Effector memory CD4-positive, alpha-beta T cell (primary cell): ENCODE measurements at regions not wholly inside any gene's neighbourhood (a gene's known extent, or its start where the extent isn't known, plus 50 kb on each side); places are given as distances from the start of the nearest gene placed in this dataset.

ENCODE experiments used
- DNase-seq, 3 donors: peaks; one replicate each; pipeline ENCODE4 v3.0.0-alpha.2; 2020
- H3K27ac ChIP-seq: 2 replicates; pipeline ENCODE4 v1.7.0; 2013; ENCODE audit warnings: mild to moderate bottlenecking, low read length, moderate library complexity; ENCODE audit not compliant: insufficient read depth, poor library complexity, severe bottlenecking
- H3K27me3 ChIP-seq: replicated peaks from 2 replicates; pipeline ENCODE4 v1.7.0; 2013; ENCODE audit warnings: mild to moderate bottlenecking, low read length; ENCODE audit not compliant: insufficient read depth, control insufficient read depth, poor library complexity, severe bottlenecking
- H3K36me3 ChIP-seq: 2 replicates; pipeline ENCODE4 v1.7.0; 2013; ENCODE audit warnings: mild to moderate bottlenecking, low read length, moderate library complexity; ENCODE audit not compliant: control insufficient read depth, insufficient read depth
- H3K4me1 ChIP-seq: 2 replicates; pipeline ENCODE4 v1.7.0; 2013; ENCODE audit warnings: low read length, mild to moderate bottlenecking; ENCODE audit not compliant: control insufficient read depth, insufficient read depth, poor library complexity, severe bottlenecking
- H3K4me3 ChIP-seq: 2 replicates; pipeline ENCODE4 v1.7.0; 2013; ENCODE audit warnings: low read length, low read depth, mild to moderate bottlenecking; ENCODE audit not compliant: insufficient read depth, poor library complexity, severe bottlenecking
- H3K9me3 ChIP-seq: 2 replicates; pipeline ENCODE4 v1.7.0; 2013; ENCODE audit warnings: mild to moderate bottlenecking, low read length, moderate library complexity; ENCODE audit not compliant: control insufficient read depth

GRCh38 chr9:7910426-7911020 lies 110.9 kb upstream of the DMAC1 start:
- DNase-seq = no peak
- no peaks in the 10 kb centered on the region for H3K36me3 ChIP-seq
- no peaks in the 10 kb centered on the region for H3K4me1 ChIP-seq
- H3K4me3 ChIP-seq = no peak overlapping the region
- H3K27ac ChIP-seq = no peak overlapping the region
- no peaks in the 10 kb centered on the region for H3K27me3 ChIP-seq
- H3K9me3 ChIP-seq = no peaks in the 10 kb centered on the region

- H3K4me3 ChIP-seq = no peak overlapping the region
Measured at GRCh38 chr9:7909537-7909936, 110.0 kb upstream of the DMAC1 start.

GRCh38 chr9:7907551-7908337 lies 108.2 kb upstream of the DMAC1 start:
- Histone ChIP-seq H3K4me1 (no peaks in the 10 kb centered on the region), H3K27me3 (no peaks in the 10 kb centered on the region), H3K36me3 (no peaks in the 10 kb centered on the region), H3K27ac (no peak overlapping the region), H3K4me3 (no peak overlapping the region), H3K9me3 (no peaks in the 10 kb centered on the region)
- no peak for DNase-seq

More at GRCh38 chr9:7909537-7909936, 110.0 kb upstream of the DMAC1 start:
- H3K27ac ChIP-seq = no peak overlapping the region
- no peaks in the 10 kb centered on the region for H3K36me3 ChIP-seq
- no peak for DNase-seq
- no peaks in the 10 kb centered on the region for H3K4me1 ChIP-seq
- no peaks in the 10 kb centered on the region for H3K9me3 ChIP-seq
- H3K27me3 ChIP-seq = no peaks in the 10 kb centered on the region

- DNase-seq = no peak
- no peak overlapping the region for H3K4me3 ChIP-seq
Measured at GRCh38 chr9:7906783-7907550, 107.4 kb upstream of the DMAC1 start.

GRCh38 chr9:7901621-7902020 lies 102.0 kb upstream of the DMAC1 start:
- H3K9me3 ChIP-seq = no peaks in the 10 kb centered on the region
- H3K36me3 ChIP-seq = no peaks in the 10 kb centered on the region
- H3K4me1 ChIP-seq = no peaks in the 10 kb centered on the region
- H3K27me3 ChIP-seq = no peaks in the 10 kb centered on the region
- no peak for DNase-seq
- no peak overlapping the region for H3K27ac ChIP-seq
- H3K4me3 ChIP-seq = no peak overlapping the region

More at GRCh38 chr9:7906783-7907550, 107.4 kb upstream of the DMAC1 start:
- Histone ChIP-seq H3K9me3 (no peaks in the 10 kb centered on the region), H3K27ac (no peak overlapping the region), H3K36me3 (no peaks in the 10 kb centered on the region), H3K27me3 (no peaks in the 10 kb centered on the region), H3K4me1 (no peaks in the 10 kb centered on the region)

GRCh38 chr9:7900541-7900940 lies 101.0 kb upstream of the DMAC1 start:
- H3K27ac ChIP-seq = no peak overlapping the region

GRCh38 chr9:7899753-7900152 lies 100.2 kb upstream of the DMAC1 start:
- no peaks in the 10 kb centered on the region for H3K27me3 ChIP-seq
- H3K4me1 ChIP-seq = no peaks in the 10 kb centered on the region
- no peaks in the 10 kb centered on the region for H3K36me3 ChIP-seq
- no peak for DNase-seq
- no peak overlapping the region for H3K27ac ChIP-seq
- no peak overlapping the region for H3K4me3 ChIP-seq
- no peaks in the 10 kb centered on the region for H3K9me3 ChIP-seq

More at GRCh38 chr9:7900541-7900940, 101.0 kb upstream of the DMAC1 start:
- Histone ChIP-seq H3K9me3 (no peaks in the 10 kb centered on the region), H3K4me3 (no peak overlapping the region), H3K36me3 (no peaks in the 10 kb centered on the region), H3K4me1 (no peaks in the 10 kb centered on the region), H3K27me3 (no peaks in the 10 kb centered on the region)
- no peak for DNase-seq

GRCh38 chr9:7894231-7894630 lies 94.7 kb upstream of the DMAC1 start:
- Histone ChIP-seq H3K4me1 (no peaks in the 10 kb centered on the region), H3K4me3 (no peak overlapping the region), H3K9me3 (no peaks in the 10 kb centered on the region), H3K27ac (no peak overlapping the region), H3K36me3 (no peaks in the 10 kb centered on the region), H3K27me3 (no peaks in the 10 kb centered on the region)
- DNase-seq = no peak

GRCh38 chr9:7892975-7893374 lies 93.4 kb upstream of the DMAC1 start:
- Histone ChIP-seq H3K4me3 (no peak overlapping the region), H3K9me3 (no peaks in the 10 kb centered on the region)

More at GRCh38 chr9:7892975-7893374, 93.4 kb upstream of the DMAC1 start:
- Histone ChIP-seq H3K36me3 (no peaks in the 10 kb centered on the region), H3K27me3 (no peaks in the 10 kb centered on the region), H3K27ac (no peak overlapping the region), H3K4me1 (no peaks in the 10 kb centered on the region)
- no peak for DNase-seq
